Epithelial cell of esophagus (primary cell): ENCODE measurements at regions not wholly inside any gene's neighbourhood (a gene's known extent, or its start where the extent isn't known, plus 50 kb on each side); places are given as distances from the start of the nearest gene placed in this dataset.
"Not testable (repeated sequence)": the region's sequence is repeated elsewhere in the genome, so short reads cannot be mapped to it uniquely, and the experiment has no call there.

ENCODE experiments used
- DNase-seq: peaks from one replicate; pipeline ENCODE4 v3.0.0; 2010; ENCODE audit warnings: low read depth
- H3K4me3 ChIP-seq: 2 replicates; pipeline ENCODE4 v1.5.1; 2011; ENCODE audit warnings: mild to moderate bottlenecking, low read length, control low read depth
- TF ChIP-seq, protein P1 (sequence below): IDR thresholded peaks from 2 replicates; pipeline ENCODE4 v1.5.1; 2011; ENCODE audit warnings: low read depth, mild to moderate bottlenecking, low read length, control low read depth, inconsistent platforms; ENCODE audit not compliant: insufficient read depth; ENCODE audit errors: missing control alignments

DNA sequence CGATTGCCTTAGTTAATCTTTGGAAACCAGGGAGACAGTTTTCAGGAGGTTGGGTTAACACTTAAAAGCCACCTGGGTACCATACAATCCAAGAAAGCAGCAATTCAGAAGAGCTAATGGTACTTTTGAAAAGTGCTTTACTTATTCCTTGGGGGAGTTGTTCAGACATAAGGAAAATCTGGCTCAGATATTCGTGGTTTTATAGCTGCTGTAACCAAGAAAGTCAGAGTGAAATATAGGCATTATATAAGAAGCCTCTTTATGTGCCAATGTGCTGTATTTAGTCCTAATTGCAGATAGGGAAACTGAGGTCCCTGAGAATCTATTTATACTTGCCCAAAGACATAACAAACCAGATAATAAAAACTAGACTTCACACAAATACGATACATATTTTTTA lies 387.5 kb downstream of the COG6 start:
- no peak overlapping the region for H3K4me3 ChIP-seq
- no peak for DNase-seq
- TF ChIP-seq, protein P1, sequence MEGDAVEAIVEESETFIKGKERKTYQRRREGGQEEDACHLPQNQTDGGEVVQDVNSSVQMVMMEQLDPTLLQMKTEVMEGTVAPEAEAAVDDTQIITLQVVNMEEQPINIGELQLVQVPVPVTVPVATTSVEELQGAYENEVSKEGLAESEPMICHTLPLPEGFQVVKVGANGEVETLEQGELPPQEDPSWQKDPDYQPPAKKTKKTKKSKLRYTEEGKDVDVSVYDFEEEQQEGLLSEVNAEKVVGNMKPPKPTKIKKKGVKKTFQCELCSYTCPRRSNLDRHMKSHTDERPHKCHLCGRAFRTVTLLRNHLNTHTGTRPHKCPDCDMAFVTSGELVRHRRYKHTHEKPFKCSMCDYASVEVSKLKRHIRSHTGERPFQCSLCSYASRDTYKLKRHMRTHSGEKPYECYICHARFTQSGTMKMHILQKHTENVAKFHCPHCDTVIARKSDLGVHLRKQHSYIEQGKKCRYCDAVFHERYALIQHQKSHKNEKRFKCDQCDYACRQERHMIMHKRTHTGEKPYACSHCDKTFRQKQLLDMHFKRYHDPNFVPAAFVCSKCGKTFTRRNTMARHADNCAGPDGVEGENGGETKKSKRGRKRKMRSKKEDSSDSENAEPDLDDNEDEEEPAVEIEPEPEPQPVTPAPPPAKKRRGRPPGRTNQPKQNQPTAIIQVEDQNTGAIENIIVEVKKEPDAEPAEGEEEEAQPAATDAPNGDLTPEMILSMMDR, result no peak

DNA sequence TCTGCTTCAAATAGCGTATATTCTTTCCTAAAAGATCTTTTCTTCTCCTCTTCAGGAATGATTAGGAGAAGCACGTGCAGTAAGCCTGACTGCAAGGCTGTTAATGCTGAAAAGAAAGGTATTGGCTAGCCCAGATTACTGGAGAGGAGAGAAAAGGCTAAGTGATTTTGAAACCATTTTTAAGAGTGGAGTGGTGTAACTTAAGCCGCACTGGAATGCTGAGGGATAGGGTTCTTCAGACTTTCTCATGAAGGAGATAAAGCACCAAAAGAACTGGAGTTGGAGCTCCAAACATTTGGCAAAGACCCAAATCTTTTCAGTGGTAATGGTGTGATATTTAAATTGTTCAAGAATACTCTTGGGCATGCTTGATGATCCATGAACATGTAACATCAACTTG lies 388.3 kb downstream of the COG6 start:
- TF ChIP-seq, protein P1, result no peak
- no peak overlapping the region for H3K4me3 ChIP-seq
- DNase-seq, result no peak

DNA sequence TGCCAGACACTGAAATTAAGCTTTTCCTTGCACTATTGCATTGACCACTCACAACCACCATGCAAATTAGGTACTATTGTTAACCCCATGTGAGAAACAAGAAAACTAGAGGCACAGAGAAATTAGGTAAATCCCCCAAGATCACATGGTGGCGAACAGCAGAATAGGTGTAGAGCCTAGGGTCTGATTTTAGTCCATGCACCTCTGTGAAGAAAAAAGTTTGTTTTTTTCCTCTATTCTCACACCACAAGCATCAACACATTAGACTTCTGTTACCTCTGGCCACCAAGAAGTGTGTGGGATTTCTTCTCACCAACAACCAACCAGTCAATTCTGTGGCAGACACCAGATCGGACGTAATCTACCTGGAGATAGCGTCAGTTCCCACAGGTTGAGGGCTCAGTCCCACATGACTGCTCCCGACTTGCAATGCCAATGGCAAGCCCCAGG lies 391.9 kb downstream of the COG6 start:
- DNase-seq, result no peak
- no peak overlapping the region for H3K4me3 ChIP-seq
- TF ChIP-seq, protein P1, result no peak

DNA sequence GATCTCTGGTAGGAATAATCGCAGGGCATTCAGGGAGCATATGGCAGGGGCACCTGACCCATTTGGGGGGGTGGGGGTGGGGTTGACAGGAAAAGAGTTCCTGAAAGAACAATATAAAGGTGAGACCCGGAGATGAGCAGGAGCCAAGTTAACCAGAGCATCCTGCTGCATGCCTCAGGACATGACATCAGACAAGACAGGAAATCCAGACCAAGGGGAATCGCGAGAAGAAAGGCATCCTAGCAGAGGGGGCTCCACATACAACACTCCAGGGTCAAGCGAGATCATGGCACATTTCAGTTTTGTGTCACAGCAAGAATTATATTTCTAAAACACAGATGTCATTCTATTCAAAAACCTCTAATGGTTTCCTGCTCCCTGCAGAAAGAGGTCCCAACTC lies 393.1 kb downstream of the COG6 start:
- DNase-seq, result no peak
- TF ChIP-seq, protein P1, result no peak

DNA sequence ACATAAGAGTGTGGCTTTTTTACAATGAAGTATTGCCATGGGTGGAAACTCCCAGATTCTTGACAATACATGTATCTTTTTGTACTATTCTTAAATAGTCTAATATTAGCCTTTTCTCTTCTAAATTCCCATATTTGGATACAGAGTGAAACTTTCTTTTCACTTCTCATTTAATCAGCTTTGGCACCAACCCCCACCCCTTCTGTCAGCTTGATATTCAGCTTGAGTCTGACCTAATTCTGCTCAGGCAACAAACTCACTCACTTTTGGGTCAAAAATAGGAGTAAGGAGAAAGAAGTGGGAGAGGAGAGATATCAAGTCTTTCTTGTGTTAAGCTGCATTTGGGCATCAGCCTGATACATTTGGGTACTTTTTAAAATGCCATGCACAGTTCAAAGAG lies 397.5 kb downstream of the COG6 start:
- TF ChIP-seq, protein P1, result no peak
- H3K4me3 ChIP-seq, result no peak overlapping the region
- no peak for DNase-seq

More for the DNA sequence above, 393.1 kb downstream of the COG6 start:
- no peak overlapping the region for H3K4me3 ChIP-seq

DNA sequence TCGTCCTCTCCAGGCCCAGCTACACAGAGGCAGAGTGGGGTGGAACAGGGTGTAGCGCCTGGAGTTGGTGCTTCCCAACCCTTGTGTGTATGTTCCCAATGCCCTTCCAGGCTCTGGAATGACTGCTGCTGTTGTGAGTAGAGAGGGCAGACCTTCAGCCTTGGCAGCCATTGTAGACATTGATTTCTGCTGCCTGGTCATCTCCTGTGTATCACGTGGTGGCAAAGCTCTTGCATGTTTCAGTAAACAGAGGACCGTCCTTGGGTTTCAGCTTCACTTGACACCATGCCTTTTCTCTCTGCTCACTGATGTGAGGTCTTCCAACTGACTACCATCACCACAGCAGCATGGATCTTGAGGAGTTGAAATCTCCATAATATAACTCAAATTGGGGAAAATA lies 397.9 kb downstream of the COG6 start:
- no peak for DNase-seq
- no peak overlapping the region for H3K4me3 ChIP-seq
- TF ChIP-seq, protein P1, result no peak

DNA sequence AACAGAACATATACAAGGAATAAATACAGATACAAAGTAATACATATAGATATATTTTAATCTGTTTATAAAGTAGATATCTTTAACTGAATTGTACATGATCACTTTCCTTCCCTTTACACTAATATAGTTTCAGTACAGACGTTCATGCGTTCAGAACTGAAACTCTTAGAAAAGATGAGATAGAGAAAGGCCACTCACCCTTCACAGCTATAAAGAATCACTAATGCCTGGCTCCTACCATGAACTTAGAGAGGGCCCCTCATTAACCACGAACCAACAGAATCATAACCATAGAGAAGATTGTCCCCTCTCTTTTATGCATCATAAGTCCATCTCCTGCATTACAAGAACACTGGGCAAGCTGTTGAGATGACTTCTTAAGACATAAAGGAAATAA lies 399.0 kb downstream of the COG6 start:
- not testable (repeated sequence) for H3K4me3 ChIP-seq, DNase-seq
